ENCODE measurements at regions not wholly inside any gene's neighbourhood (a gene's known extent, or its start where the extent isn't known, plus 50 kb on each side); places are given as distances from the start of the nearest gene placed in this dataset.
A peak's percentile ranks its signal among the peaks of the same experiment; 100 is the strongest.

DNA sequence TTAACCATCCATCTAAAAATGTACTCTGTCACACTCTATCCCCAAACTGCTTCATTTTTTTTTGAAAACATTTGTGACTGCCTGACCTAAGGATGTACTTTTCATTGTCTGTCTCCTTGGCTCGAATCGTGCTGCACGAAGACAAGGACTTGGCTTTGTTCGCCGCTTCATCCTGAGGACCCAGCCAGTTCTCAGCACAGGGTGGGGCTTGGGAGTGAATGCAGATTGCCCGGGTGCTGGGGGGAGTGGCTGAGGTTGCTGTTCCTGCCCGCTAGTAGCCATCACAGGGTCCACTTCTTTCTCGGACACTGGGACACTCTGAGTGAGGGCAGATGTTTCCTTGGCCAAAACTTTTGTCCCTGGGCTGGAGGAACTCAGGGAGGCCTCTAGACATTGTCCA is 70.1 kb upstream of the CLCN4 start:
- Mint-ChIP-seq H3K36me3 (ENCODE audit: low read depth) (peaks cover 9% of the 10 kb centered on the region), H3K4me3 (no peak overlapping the region), H3K27me3 (no peaks in the 10 kb centered on the region), H3K9me3 (no peaks in the 10 kb centered on the region), H3K27ac (peak overlapping the region; percentile 61), H3K4me1 (ENCODE audit: low read depth) (peaks cover 63% of the 10 kb centered on the region)

DNA sequence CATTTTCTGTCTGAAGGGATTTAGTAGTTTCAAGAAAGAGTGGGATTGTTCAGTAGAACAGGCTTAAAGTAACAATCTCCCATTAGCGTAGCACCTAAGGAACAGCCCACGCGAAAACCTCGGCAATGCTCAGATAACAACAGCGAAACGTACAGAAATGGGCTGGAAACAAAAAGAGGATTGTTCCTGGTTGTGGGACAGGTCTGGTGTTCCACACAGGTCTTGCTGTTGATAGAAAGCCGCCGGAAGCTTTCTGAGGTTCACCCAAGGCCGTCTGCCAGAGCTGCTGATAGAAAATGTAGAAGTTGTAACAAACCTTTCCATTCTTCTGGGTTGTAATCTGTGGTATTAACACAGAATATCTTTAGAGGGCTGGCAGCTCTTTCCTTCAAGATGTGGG is 69.4 kb upstream of the CLCN4 start:
- Mint-ChIP-seq H3K27ac (peak overlapping the region; percentile 45), H3K4me1 (ENCODE audit: low read depth) (peaks cover 59% of the 10 kb centered on the region), H3K4me3 (no peak overlapping the region), H3K27me3 (no peaks in the 10 kb centered on the region), H3K9me3 (no peaks in the 10 kb centered on the region), H3K36me3 (ENCODE audit: low read depth) (peaks cover 14% of the 10 kb centered on the region)

DNA sequence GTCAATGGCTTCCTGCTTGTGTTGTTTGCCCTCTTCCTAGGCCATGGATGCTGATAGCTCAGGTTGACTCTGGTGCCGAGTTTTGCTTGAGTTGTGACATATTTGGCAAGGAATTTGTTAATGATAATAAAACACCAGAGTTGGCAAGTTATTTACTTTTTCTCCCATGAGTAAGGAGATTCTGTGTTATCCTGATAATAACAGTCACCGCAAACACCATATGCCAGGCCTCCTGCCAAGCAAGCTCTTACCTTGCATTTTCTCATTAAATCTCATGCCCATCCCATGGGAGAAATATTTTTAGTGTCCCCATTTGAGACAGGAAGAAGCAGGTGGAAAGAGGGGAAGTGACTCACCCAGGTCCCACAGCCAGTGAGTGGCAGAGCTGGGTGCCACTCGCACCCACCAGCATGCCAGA is 67.4 kb upstream of the CLCN4 start:
- H3K27me3 Mint-ChIP-seq, result no peaks in the 10 kb centered on the region
- H3K4me1 Mint-ChIP-seq (ENCODE audit: low read depth), result peaks cover 39% of the 10 kb centered on the region
- no peak overlapping the region for H3K4me3 Mint-ChIP-seq
- no peaks in the 10 kb centered on the region for H3K9me3 Mint-ChIP-seq
- H3K36me3 Mint-ChIP-seq (ENCODE audit: low read depth), result peaks cover 17% of the 10 kb centered on the region
- H3K27ac Mint-ChIP-seq, result no peak overlapping the region

DNA sequence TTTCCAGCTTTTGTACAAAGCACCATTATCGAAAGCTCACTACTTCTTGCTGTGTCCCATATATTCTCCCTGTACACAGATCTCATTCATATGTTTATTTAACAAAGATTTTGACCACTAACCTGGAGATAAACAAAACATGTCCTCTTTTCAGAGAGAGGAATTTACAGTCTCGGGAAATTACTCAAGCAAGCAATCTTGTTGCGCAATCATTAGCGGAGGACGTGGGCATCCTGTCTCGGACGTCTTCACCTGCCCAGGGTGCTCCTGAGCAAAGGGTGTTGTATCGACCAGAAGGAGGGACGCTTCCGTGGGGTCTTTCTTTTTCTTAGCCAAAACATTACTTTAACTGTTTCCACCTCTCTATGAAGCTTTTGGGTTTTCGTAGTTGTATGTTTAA is 66.5 kb upstream of the CLCN4 start:
- no peak overlapping the region for H3K27ac Mint-ChIP-seq
- peaks cover 34% of the 10 kb centered on the region for H3K4me1 Mint-ChIP-seq (ENCODE audit: low read depth)
- no peak overlapping the region for H3K4me3 Mint-ChIP-seq
- no peaks in the 10 kb centered on the region for H3K9me3 Mint-ChIP-seq
- no peaks in the 10 kb centered on the region for H3K27me3 Mint-ChIP-seq
- peaks cover 17% of the 10 kb centered on the region for H3K36me3 Mint-ChIP-seq (ENCODE audit: low read depth)

DNA sequence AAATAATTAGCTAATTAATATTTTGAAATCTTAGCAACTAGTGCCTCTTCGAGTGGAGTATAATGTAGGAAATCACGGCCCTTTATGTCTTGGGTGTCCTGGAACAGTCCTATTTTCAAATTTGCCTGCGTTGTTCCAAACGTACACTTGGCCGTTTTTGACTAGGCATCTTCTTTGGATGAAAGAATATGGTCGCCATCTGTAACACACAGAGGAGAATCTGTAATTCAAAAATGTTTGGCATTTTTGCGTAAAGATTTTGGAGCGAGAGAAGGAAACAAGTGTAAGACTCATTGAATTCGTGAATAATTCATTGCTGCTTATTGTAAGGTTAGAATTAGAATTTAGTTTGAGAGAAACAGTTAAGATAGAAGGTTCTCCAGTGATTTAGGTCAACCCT is 61.5 kb upstream of the CLCN4 start:
- peaks cover 21% of the 10 kb centered on the region for H3K36me3 Mint-ChIP-seq (ENCODE audit: low read depth)
- H3K27me3 Mint-ChIP-seq, result no peaks in the 10 kb centered on the region
- no peak overlapping the region for H3K27ac Mint-ChIP-seq
- no peak overlapping the region for H3K4me3 Mint-ChIP-seq
- peaks cover 48% of the 10 kb centered on the region for H3K4me1 Mint-ChIP-seq (ENCODE audit: low read depth)
- no peaks in the 10 kb centered on the region for H3K9me3 Mint-ChIP-seq

DNA sequence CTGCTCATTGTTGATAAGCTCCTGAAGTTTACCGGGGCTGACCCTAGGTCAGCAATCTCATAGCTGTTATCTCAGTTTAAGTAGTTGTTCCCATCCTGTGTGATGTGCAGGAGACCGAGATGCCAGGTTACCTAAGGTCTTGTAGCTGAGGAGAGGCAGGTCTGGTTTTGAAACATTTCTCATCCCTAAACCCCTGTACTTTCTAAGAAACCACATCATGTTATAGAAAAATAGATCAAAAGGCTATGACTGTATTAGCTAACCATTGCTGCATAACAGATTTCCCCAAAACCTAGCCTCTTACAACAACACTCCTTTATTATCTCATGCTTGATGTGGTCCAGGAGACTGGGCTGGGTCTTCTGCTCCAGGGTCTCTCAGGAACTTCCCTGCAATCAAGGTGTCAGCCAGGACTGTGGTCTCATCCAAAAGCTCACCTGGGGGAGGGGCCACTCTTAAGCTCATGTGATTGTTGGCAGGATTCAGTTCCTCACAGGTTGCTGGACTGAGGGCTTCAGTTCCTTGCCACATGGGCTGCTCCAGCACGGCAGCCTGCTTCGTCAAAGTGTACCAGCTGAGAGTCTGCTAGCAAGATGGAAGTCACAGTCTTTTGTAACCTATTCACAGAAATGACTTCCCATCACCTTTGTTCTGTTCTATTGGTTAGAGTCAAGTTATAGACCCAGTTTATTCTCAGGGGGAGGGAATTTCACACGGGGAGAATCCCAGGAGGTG is 60.9 kb upstream of the CLCN4 start:
- Mint-ChIP-seq H3K4me3 (peak overlapping the region; percentile 23), H3K4me1 (ENCODE audit: low read depth) (peaks cover 48% of the 10 kb centered on the region), H3K27me3 (no peaks in the 10 kb centered on the region), H3K36me3 (ENCODE audit: low read depth) (peaks cover 16% of the 10 kb centered on the region), H3K9me3 (no peaks in the 10 kb centered on the region), H3K27ac (peak overlapping the region; percentile 76)

DNA sequence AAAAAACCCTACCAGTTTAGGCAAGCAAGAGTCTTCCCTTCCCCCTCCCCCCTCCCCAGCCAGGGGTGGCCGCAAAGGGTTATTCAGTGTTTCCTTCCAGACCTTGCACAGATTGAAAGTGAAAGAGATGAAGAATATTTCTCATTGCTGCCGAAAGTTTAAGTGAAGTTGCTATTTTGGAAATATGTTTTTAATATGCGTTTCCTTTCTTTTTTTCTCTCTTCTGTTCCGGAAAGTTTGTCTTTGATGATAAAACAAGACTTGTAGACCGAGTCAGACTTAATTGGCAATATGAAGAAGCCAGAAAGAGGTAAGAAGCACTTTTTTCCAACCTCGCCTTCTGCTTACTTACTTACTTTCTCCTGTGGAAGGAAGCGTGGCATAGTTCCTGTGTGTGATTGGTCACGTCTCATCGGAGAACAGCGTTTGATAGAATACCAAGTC is 58.5 kb upstream of the CLCN4 start:
- peak overlapping the region; percentile 96 for H3K27ac Mint-ChIP-seq
- peaks cover 54% of the 10 kb centered on the region for H3K4me1 Mint-ChIP-seq (ENCODE audit: low read depth)
- no peaks in the 10 kb centered on the region for H3K9me3 Mint-ChIP-seq
- H3K4me3 Mint-ChIP-seq, result peak overlapping the region; percentile 84
- H3K27me3 Mint-ChIP-seq, result no peaks in the 10 kb centered on the region
- peaks cover 8% of the 10 kb centered on the region for H3K36me3 Mint-ChIP-seq (ENCODE audit: low read depth)

DNA sequence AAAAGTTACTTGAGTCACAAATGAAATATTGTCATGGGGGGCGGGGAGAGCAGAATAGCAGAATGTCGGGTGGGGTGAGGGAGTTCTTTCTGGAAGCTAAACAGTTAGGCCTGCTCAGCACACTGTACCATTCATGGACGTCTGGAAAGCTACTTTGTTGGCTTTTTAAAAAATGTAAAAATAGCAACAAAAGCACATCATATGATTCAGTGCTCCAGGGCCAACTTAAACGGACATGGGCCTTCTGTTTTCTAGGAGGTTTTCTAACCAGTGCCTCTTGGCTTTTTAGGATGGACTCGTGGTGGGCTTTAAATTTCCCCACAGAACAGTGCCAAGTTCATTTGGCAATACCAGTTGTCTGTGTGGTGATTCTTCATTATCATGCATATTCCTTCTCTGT is 57.4 kb upstream of the CLCN4 start:
- peaks cover 8% of the 10 kb centered on the region for H3K36me3 Mint-ChIP-seq (ENCODE audit: low read depth)
- H3K9me3 Mint-ChIP-seq, result no peaks in the 10 kb centered on the region
- peak overlapping the region; percentile 96 for H3K27ac Mint-ChIP-seq
- peak overlapping the region; percentile 84 for H3K4me3 Mint-ChIP-seq
- H3K27me3 Mint-ChIP-seq, result no peaks in the 10 kb centered on the region
- H3K4me1 Mint-ChIP-seq (ENCODE audit: low read depth), result peaks cover 54% of the 10 kb centered on the region

DNA sequence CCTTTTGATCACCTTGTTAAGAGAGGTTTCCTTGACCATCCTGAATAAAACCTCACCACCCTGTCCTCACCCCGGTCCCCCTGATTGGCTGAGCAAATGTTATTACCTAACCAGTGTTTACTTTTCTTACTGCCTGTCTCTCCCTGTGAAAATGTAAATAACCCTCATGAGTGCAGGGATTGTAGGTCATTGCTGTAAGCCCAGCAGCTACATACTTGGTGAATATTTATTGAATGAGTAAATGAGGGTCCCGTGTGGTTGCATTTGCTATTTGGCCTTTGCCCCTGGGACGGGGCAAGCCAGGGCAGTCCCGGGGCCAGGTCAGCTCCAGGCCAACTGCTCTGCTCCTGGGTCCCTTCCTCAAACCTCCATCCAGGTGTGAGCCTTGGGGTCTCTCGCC is 55.5 kb upstream of the CLCN4 start:
- H3K27me3 Mint-ChIP-seq, result no peaks in the 10 kb centered on the region
- H3K4me3 Mint-ChIP-seq, result no peak overlapping the region
- H3K4me1 Mint-ChIP-seq (ENCODE audit: low read depth), result peaks cover 51% of the 10 kb centered on the region
- no peaks in the 10 kb centered on the region for H3K9me3 Mint-ChIP-seq
- peaks cover 8% of the 10 kb centered on the region for H3K36me3 Mint-ChIP-seq (ENCODE audit: low read depth)
- H3K27ac Mint-ChIP-seq, result no peak overlapping the region

DNA sequence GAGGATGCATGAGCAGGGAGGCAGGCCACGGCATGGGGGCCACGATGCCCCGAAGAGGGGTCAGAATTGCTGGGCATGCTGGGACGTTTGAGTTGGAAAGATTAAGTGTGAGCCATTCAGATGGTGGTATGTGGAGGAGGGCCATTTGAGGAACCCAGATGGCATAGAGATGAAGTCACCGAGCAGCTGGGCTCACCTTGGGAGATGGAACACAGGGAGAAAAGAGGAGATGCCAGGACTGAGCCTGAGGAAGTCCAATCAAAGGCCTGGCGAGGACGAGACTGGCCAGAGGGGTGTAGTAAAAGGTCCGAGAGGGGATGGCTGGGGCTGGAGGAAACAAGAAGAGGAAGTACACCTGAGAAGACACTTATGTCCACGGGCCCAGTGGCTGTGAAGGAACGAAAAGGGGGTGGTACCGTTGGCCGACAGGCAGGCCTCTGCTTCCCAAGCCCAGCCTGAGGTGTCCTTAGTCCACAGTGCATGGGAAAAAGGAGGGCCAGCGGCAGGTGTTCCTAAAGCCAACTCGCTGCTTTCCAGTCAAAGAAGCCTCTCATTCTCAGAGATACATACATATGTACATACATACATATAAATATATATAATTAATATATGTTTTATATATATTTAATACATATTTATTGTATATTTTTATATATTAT is 54.6 kb upstream of the CLCN4 start:
- Mint-ChIP-seq H3K4me1 (ENCODE audit: low read depth) (peaks cover 53% of the 10 kb centered on the region), H3K36me3 (ENCODE audit: low read depth) (peaks cover 8% of the 10 kb centered on the region), H3K9me3 (no peaks in the 10 kb centered on the region), H3K4me3 (no peak overlapping the region), H3K27me3 (no peaks in the 10 kb centered on the region), H3K27ac (no peak overlapping the region)

DNA sequence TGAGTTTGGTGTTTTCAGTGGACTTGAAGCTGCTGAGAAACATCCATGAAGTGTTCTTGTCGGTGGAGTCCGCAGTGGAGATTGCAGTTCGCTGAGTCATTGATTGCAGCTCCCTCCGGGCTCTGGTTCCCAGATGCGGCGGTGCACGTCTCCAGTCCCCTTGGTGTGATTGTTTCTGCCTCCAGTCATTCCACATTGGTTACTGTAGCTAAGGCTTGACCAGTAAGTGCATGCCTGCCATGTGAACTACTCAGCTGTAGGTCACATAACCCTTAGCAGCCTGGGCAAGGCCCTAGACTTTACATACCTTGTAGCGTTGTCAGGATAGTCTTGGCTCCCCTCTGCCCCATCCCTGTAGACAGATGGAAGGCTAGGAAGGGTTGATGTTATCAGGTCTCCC is 53.8 kb upstream of the CLCN4 start:
- H3K36me3 Mint-ChIP-seq (ENCODE audit: low read depth), result peaks cover 8% of the 10 kb centered on the region
- H3K9me3 Mint-ChIP-seq, result no peaks in the 10 kb centered on the region
- H3K4me1 Mint-ChIP-seq (ENCODE audit: low read depth), result peaks cover 53% of the 10 kb centered on the region
- H3K27me3 Mint-ChIP-seq, result no peaks in the 10 kb centered on the region
- no peak overlapping the region for H3K27ac Mint-ChIP-seq
- no peak overlapping the region for H3K4me3 Mint-ChIP-seq

DNA sequence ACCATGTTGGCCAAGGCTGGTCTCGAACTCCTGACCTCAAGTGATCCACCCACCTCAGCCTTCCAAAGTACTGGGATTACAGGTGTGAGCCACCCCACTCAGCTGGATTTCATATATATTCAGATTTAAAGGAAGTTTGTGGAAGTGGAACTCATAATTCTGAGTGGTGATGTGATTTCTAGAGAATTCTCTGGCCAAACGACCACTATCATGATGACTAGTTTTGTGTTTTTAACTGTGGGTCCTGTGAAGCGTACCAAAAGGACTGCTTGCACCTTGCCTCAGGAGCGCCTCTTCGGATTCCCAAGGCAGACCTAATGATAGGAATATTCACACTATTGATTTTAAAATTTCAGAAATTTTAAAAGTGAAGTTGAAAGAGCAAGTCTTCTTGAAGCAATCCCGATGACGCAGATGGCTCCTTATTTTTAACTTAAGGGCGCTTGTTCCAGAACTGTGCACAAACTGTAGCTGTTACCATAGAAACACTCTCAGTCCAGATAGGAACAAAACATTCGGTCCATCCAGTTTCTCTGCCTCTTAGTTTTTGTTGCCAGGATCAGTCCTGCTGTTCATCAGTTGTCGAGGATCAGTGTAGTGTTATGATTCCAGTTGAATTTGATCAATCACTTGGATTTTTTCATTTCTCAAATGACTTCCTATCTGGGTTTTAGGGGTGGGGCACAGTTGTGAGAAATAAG is 51.7 kb upstream of the CLCN4 start:
- Mint-ChIP-seq H3K27ac (no peak overlapping the region), H3K4me1 (ENCODE audit: low read depth) (peaks cover 54% of the 10 kb centered on the region), H3K4me3 (no peak overlapping the region), H3K36me3 (ENCODE audit: low read depth) (peaks cover 4% of the 10 kb centered on the region), H3K27me3 (no peaks in the 10 kb centered on the region), H3K9me3 (no peaks in the 10 kb centered on the region)

DNA sequence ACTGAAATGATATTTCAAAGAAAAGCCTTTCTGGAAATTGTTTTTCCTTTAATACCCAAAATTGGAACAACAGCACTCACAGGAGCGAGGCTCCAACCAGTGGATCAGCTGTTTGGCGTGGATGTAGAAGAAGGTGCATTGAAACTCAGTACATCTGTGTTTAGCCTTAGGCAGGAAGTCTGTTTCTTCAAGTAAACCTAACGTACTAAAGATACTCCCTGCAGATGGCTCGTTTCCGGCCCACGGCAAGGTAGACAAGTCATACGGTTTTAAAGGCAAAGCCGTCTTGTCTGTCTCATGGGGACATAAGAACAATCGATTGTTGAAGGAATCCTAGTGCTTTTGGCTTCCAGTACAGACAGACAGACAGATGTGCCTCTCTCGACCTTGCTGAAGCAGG is 50.0 kb upstream of the CLCN4 start:
- Mint-ChIP-seq H3K4me1 (ENCODE audit: low read depth) (peaks cover 70% of the 10 kb centered on the region), H3K27ac (peak overlapping the region; percentile 88), H3K27me3 (no peaks in the 10 kb centered on the region), H3K4me3 (peak overlapping the region; percentile 43), H3K9me3 (no peaks in the 10 kb centered on the region), H3K36me3 (ENCODE audit: low read depth) (peaks cover 4% of the 10 kb centered on the region)

Data from stimulated activated naive CD8-positive, alpha-beta T cell treated with anti-CD3 and anti-CD28 coated beads, Interleukin-15, Interleukin-2, amounts not matched to agents 100 ng/mL and 50 ng/mL, for 24 hours (primary cell).